ENCODE measurements at regions not wholly inside any gene's neighbourhood (a gene's known extent, or its start where the extent isn't known, plus 50 kb on each side); places are given as distances from the start of the nearest gene placed in this dataset.
"Not testable (repeated sequence)": the region's sequence is repeated elsewhere in the genome, so short reads cannot be mapped to it uniquely, and the experiment has no call there.

- TF ChIP-seq, protein P1, sequence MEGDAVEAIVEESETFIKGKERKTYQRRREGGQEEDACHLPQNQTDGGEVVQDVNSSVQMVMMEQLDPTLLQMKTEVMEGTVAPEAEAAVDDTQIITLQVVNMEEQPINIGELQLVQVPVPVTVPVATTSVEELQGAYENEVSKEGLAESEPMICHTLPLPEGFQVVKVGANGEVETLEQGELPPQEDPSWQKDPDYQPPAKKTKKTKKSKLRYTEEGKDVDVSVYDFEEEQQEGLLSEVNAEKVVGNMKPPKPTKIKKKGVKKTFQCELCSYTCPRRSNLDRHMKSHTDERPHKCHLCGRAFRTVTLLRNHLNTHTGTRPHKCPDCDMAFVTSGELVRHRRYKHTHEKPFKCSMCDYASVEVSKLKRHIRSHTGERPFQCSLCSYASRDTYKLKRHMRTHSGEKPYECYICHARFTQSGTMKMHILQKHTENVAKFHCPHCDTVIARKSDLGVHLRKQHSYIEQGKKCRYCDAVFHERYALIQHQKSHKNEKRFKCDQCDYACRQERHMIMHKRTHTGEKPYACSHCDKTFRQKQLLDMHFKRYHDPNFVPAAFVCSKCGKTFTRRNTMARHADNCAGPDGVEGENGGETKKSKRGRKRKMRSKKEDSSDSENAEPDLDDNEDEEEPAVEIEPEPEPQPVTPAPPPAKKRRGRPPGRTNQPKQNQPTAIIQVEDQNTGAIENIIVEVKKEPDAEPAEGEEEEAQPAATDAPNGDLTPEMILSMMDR (tag by site-specific recombination; IDR thresholded peaks at IDR 0.05), result peak; percentile 43
- not testable (repeated sequence) for TF ChIP-seq ZNF701 (tag by site-specific recombination; IDR thresholded peaks at IDR 0.05)
These were observed 100.8 kb downstream of the ALG10 start for GRCh38 chr12:34123092-34123491.
